PC-3 (cell line): ENCODE measurements at regions not wholly inside any gene's neighbourhood (a gene's known extent, or its start where the extent isn't known, plus 50 kb on each side); places are given as distances from the start of the nearest gene placed in this dataset.

ENCODE experiments used
- CTCF ChIP-seq: fragments of 300-600 bp; sonication (generic); conservative IDR thresholded peaks from 2 replicates; pipeline ENCODE4 v1.5.1; 2017; ENCODE audit warnings: antibody characterized with exemption, low read depth, mild to moderate bottlenecking, low read length
- EZH2 ChIP-seq: fragments of 300-600 bp; sonication (generic); IDR thresholded peaks from one replicate; pipeline ENCODE4 v1.6.1; 2017; ENCODE audit warnings: antibody characterized with exemption, mild to moderate bottlenecking, low read length; ENCODE audit not compliant: unreplicated experiment
- EZH2phosphoT487 ChIP-seq: fragments of 300-600 bp; sonication (generic); IDR thresholded peaks from 2 replicates; pipeline ENCODE4 v1.6.1; 2018; ENCODE audit warnings: mild to moderate bottlenecking, antibody characterized with exemption, low read length, borderline replicate concordance

- TF ChIP-seq CTCF (no peak), EZH2 (no peak), EZH2phosphoT487 (no peak)
Measured at GRCh38 chr1:43024905-43025304, 66.2 kb upstream of the SLC2A1 start.
